ENCODE measurements at regions not wholly inside any gene's neighbourhood (a gene's known extent, or its start where the extent isn't known, plus 50 kb on each side); places are given as distances from the start of the nearest gene placed in this dataset.

- DNase-seq, result no peak
These were observed 272.7 kb downstream of the MAF start for GRCh38 chr16:79327836-79328235.

- DNase-seq, result no peak
These were observed 274.0 kb downstream of the MAF start for GRCh38 chr16:79326549-79326948.

GRCh38 chr16:79325226-79325945 lies 275.2 kb downstream of the MAF start:
- no peak for DNase-seq

- no peak for DNase-seq
These were observed 279.6 kb downstream of the MAF start for GRCh38 chr16:79320956-79321355.

GRCh38 chr16:79318143-79318899 lies 282.2 kb downstream of the MAF start:
- no peak for DNase-seq

GRCh38 chr16:79317521-79317920 lies 283.0 kb downstream of the MAF start:
- no peak for DNase-seq

- no peak for DNase-seq
These were observed 283.5 kb downstream of the MAF start for GRCh38 chr16:79317026-79317425.

GRCh38 chr16:79316004-79316458 lies 284.5 kb downstream of the MAF start:
- DNase-seq, result peak; percentile 80

- DNase-seq, result no peak
These were observed 288.0 kb downstream of the MAF start for GRCh38 chr16:79312502-79312901.

GRCh38 chr16:79310710-79311109 lies 289.8 kb downstream of the MAF start:
- DNase-seq, result no peak

GRCh38 chr16:79309606-79310005 lies 290.9 kb downstream of the MAF start:
- no peak for DNase-seq

GRCh38 chr16:79307214-79307613 lies 293.3 kb downstream of the MAF start:
- no peak for DNase-seq

GRCh38 chr16:79305074-79305473 lies 295.5 kb downstream of the MAF start:
- no peak for DNase-seq

GRCh38 chr16:79303959-79304387 lies 296.6 kb downstream of the MAF start:
- DNase-seq, result no peak

GRCh38 chr16:79303206-79303605 lies 297.3 kb downstream of the MAF start:
- DNase-seq, result no peak

GRCh38 chr16:79302731-79303130 lies 297.8 kb downstream of the MAF start:
- DNase-seq, result no peak

- DNase-seq, result no peak
These were observed 299.5 kb downstream of the MAF start for GRCh38 chr16:79301051-79301450.

- DNase-seq, result no peak
These were observed 301.4 kb downstream of the MAF start for GRCh38 chr16:79298894-79299799.

- DNase-seq, result no peak
These were observed 302.1 kb downstream of the MAF start for GRCh38 chr16:79298476-79298875.

GRCh38 chr16:79297805-79298204 lies 302.7 kb downstream of the MAF start:
- DNase-seq, result no peak

- no peak for DNase-seq
These were observed 303.2 kb downstream of the MAF start for GRCh38 chr16:79297296-79297695.

- no peak for DNase-seq
These were observed 304.0 kb downstream of the MAF start for GRCh38 chr16:79296491-79296890.

- DNase-seq, result no peak
These were observed 304.8 kb downstream of the MAF start for GRCh38 chr16:79295746-79296145.

Measured in stimulated activated CD8-positive, alpha-beta memory T cell treated with anti-CD3 and anti-CD28 coated beads, Interleukin-4, amount 100 ng/mL, for 48 hours (primary cell).